ENCODE measurements at regions not wholly inside any gene's neighbourhood (a gene's known extent, or its start where the extent isn't known, plus 50 kb on each side); places are given as distances from the start of the nearest gene placed in this dataset.

- TF ChIP-seq EZH2phosphoT487 (IDR thresholded peaks at IDR 0.05; ENCODE audit: borderline replicate concordance, low read length): no peak
- TF ChIP-seq EZH2 (IDR thresholded peaks at IDR 0.05; ENCODE audit: low read length, unreplicated experiment): no peak
Observed at GRCh38 chr17:81345228-81346089, 49.8 kb upstream of the BAHCC1 start.
